Left renal pelvis (tissue), 4 donors: ENCODE measurements at regions not wholly inside any gene's neighbourhood (a gene's known extent, or its start where the extent isn't known, plus 50 kb on each side); places are given as distances from the start of the nearest gene placed in this dataset.
"Not testable (repeated sequence)": the region's sequence is repeated elsewhere in the genome, so short reads cannot be mapped to it uniquely, and the experiment has no call there.

Experiments used
- DNase-seq, 4 donors: peaks; one replicate each; pipeline ENCODE4 v3.0.0-alpha.2; 2013; ENCODE audit warnings: low read depth in 4 of 4, low spot score in 3 of 4

DNA sequence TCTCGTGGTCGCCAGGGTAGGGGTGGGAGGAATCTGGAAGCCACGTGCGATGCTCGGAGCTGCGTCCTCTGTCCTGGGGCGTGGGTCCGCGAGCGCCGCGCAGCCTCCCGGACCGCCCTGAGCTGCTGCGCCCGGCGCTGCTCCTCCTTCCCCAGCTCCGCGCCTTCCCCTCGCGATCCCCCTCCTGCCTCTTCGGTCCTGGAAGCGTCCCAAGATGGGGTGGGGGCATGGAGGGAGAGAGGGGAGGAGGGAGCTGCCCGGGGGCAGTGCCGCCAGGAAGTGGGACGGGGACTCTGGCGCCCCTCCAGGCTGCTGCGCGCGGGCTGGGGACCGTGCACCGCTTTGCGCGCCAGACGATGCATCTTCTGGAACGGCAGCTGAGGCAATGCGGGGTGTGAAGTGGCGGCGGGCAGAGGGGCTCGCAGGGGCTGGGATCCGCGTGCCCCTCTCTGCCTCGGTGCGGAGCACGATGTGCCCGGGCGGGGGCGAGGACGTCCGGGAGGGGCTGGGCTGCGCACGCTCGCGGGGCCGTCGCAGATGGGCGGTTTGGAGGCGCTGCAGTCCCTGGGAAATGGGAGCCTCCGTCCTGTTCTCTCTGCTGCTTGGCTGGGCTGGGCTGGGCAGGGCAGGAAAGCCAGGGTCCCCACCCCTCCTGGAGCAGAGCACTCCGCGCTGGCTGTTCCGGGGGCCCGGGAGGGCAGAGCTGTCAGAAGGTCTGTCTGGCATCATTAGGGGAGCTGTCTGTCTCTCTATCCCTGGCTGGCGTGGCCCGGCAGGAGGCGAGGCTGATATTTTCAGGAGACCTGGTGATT lies 388.0 kb downstream of the SEC14L1 start:
- DNase-seq: peak in 3 of 4 donors; percentile 46 to 67 (median 58)

DNA sequence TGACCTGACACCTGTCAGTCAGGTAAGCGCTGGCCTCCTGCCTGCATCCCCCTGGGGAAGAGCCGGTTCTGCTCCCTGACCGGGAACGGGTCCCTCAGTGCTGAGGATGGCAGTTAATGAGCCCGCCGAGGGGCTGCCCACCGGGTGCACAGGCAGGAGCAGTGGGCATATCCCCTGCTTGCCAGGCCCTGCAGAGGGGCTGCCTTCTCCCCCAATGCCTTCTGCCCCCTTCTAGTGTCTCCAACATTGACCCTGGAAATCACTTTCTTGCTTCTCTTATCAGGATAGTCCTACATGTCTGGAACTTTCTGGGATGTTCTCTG lies 388.5 kb downstream of the SEC14L1 start:
- no peak for DNase-seq

- DNase-seq: no peak
Observed at GRCh38 chr17:77530591-77530990, 389.8 kb downstream of the SEC14L1 start.

- DNase-seq: no peak
Observed at GRCh38 chr17:77531002-77531401, 390.2 kb downstream of the SEC14L1 start.

- no peak for DNase-seq
Observed at GRCh38 chr17:77531641-77532040, 390.9 kb downstream of the SEC14L1 start.

DNA sequence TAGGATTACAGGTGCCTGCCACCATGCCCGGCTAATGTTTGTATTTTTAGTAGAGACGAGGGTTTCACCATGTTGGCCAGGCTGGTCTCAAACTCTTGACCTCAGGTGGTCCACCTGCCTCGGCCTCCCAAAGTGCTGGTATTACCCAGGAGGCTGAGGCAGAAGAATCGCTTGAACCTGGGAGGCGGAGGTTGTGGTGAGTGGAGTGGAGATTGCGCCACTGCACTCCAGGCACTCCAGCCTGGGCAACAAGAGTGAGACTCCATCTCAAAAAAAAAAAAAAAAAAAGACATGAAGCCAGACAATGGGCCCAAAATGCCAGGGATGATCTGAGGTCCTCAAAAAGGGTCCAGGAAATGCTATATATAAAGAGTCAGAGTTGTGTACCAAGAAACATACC lies 392.9 kb downstream of the SEC14L1 start:
- not testable (repeated sequence) for DNase-seq

DNA sequence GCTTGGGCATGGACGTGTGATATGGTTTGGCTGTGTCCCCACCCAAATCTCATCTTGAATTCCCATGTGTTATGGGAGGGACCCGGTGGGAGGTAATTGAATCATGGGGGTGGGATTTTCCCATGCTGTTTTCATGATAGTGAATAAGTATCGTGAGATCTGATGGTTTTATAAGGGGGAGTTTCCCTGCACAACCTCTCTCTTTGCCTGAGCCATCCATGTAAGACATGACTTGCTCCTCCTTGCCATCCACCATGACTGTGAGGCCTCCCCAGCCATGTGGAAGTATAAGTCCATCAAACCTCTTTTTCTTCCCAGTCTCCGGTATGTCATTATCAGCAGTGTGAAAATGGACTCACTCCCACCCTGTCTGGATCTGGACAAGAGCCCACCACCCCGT lies 393.4 kb downstream of the SEC14L1 start:
- DNase-seq: no peak

DNA sequence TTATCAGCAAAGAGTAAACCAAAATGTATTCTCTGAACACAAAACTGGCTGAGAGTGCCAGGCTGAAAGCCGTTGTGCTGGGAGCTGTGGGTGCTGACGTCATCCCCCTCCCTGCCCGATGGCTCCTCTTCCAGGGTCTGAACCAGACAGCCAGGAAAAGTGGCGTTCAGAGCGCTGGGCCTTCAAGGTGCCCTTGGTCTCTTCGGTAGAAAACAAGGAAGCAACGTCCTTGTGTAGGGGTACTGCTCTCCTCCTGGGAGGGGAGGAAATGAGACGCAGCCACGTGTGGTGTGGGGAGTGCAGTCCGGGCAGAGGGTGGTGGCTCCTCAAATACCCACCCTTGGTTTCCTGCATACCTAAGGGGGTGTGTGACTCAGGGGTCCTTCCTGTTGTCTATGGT lies 394.7 kb downstream of the SEC14L1 start:
- no peak for DNase-seq

DNA sequence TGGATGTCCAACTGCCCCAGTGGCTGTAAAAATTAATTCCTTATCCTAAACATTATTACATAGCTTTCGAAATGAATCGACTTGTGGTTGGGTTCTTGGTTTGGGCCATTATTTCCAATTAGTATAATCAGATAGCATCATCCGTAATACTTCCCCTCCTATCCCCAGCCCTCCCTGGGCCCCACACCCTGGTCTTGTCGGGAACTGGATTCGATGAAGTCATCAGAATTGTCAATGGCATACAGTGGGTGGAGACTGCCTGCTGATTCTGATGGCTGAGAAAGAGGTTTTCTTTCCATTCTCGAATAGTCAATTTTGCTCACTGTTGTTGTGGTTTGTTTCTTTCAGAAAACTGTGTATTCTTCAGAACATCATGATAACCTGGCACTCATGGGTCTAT lies 395.1 kb downstream of the SEC14L1 start:
- no peak for DNase-seq

DNA sequence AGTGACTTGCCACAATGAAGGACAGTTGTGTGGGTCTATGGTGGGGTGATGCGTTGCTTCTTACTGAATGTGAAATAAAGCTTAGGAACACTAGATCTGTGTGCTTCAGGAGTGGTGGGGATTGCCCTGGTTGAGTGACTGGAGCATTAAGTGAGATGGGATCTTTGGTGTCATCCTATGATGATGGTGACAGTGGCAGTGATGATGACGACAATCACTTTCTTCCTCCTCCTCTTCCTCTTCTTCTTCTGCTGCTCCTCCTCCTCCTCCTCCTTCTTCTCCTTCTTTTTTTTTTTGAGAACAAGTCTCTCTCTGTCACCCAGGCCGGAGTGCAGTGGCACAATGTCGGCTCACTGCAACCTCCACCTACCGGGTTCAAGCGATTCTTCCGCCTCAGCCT lies 396.8 kb downstream of the SEC14L1 start:
- no peak for DNase-seq

DNA sequence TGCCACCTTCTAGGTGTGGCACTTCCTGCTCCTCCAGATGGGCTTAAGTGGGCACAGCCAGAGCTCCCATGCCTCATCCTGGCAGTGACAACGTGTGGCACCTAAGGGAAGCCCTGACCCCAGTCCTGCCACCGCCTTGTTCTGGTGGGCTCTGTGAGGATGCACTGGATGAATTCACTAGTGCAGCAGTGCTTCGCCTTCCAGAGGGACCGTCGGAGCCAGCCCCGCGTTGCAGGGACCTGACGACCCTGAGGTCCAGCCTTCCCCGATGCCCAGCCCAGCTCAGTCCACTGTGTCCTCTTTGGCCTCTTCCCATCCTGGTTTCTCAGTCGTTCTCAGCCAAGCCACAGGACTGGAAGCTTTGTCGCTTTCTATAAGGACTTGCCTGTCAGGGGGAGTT lies 399.8 kb downstream of the SEC14L1 start:
- no peak for DNase-seq

DNA sequence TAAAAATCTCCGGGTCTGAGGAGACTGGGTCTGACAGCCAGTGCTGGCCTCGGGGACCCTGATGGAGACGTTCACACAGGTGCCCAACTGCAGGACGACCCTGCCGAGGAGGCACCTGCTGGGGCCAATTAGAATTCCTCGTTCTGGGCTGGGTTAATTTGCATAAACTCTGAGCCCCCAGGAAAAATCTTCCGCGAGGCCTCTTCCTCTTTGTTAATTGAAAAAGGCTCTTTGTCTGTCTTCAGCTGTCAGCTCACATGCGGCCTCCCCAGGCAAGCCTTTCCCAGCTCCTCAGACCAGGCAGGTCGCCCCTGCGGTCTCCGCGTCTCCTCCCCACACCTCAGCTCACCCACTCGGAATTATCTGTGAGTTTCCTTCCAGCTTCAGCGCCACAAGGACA lies 400.2 kb downstream of the SEC14L1 start:
- DNase-seq: no peak

DNA sequence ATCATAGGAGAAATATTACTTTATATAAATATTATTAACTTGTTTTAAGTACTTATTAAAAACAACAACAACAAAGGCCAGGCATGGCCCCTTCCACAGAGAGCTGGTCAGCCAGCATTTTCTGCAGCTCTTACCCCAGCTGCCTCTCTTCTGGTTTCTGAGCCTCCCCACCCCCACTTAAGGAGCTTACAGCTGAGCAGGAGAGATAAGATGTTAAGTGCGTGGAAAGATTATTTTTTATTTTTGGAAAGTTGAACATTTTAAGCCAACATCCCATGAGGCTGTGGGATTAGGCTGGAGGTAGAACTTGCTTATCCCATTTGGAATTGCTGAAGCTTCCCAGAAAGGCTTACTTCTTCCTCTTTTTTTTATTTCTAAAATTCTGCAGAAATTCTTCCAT lies 401.2 kb downstream of the SEC14L1 start:
- no peak for DNase-seq

DNA sequence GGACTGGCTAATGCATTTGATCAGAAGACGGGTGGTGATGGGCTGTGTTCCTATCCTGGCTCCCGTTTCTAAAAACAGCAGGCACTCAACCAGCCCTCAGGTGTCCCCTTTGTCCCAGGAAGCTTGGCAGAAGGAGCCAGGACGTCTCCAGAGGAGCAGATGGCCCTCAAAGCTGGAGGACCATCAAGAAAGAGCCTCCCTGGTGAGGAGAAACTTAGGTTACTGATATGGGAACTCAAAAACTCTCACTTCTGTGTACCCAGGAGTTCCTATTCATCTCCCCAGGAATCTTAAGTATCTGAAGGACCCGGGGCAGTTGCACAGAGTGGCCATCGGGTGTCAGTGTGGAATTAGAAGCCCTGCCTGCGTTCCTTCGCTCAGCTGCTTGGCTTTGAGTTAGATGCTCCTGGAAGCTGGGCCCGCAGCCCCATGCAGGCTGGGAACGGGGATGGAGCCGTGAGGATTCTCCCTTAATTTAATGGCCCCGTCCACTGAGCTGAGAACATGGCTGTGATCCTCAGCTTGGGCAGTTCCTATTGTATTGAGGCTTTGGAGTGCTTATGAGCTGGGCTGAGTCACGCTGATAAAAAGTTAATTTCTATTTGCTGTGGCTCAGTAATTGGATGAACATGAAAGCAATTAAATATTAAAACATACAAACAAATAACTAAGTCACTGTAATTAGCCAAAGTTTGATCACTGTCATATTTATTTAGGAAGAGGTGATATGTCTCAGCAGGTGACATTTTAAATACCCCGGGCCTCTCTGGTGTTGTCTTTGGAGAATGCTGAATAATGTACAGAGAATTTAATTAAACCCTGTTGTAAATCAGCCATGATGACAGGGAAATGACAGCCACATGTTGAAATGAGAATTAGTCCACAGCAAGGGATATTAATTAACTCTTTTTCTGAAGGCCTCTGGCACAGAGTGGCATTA lies 402.1 kb downstream of the SEC14L1 start:
- DNase-seq: peak in 3 of 4 donors; percentile 61 to 69 (median 67)

GRCh38 chr17:77543801-77544200 lies 403.0 kb downstream of the SEC14L1 start:
- DNase-seq: no peak

- DNase-seq: no peak
Observed at GRCh38 chr17:77544347-77545110, 403.8 kb downstream of the SEC14L1 start.

GRCh38 chr17:77546772-77547241 lies 406.0 kb downstream of the SEC14L1 start:
- peak in 1 of 4 donors; percentile 58 for DNase-seq

DNA sequence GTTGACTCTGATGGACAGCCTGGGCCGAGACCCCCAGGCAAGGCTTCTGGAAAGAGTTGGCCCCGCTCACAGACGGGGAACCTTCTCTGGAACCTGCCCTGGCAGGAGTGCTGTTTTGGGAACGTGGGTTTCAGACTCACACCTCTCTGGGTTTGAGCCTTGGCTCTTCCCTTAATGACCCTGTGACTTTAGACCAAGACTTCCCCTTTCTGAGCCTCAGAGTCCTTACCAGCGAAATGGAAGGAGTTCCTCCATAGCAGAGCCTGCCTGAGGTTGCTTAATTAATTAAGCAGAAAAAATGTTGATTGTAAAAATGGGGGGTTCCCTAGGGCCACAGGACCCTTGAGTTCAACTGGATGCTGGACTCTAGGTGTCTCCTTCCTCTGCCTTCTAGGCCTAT lies 408.2 kb downstream of the SEC14L1 start:
- DNase-seq: no peak

- DNase-seq: no peak
Observed at GRCh38 chr17:77549726-77550366, 408.7 kb upstream of the TNRC6C start.

GRCh38 chr17:77553459-77554066 lies 404.9 kb upstream of the TNRC6C start:
- no peak for DNase-seq
